GM19324 (cell line): ENCODE measurements at regions not wholly inside any gene's neighbourhood (a gene's known extent, or its start where the extent isn't known, plus 50 kb on each side); places are given as distances from the start of the nearest gene placed in this dataset.

Experiments used
- ATAC-seq: cut with Tn5 transposase; IDR thresholded peaks from one replicate; pipeline ENCODE4 v1.9.1; 2021; ENCODE audit warnings: mild to moderate bottlenecking, moderate library complexity; ENCODE audit not compliant: unreplicated experiment, low FRiP score

DNA sequence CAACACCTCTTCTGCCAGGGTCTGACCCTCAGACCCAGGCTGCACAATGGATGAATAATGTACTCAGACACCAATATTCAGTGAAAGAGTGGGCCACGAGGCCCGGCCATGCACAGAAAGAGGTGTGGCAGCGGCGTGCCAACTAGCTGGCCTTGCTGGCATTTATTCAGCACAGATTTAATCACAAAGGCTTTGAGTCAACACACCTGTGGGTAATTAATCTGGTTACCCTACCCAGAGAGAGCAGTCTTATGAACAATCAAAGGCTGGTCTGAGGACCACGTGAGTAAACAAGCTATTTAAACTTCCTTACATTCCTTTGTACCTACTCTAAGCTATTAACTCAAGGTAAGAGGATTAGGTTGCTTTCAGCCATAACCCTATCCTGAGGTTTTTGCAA is 324.8 kb downstream of the C12orf50 start:
- ATAC-seq = no peak

DNA sequence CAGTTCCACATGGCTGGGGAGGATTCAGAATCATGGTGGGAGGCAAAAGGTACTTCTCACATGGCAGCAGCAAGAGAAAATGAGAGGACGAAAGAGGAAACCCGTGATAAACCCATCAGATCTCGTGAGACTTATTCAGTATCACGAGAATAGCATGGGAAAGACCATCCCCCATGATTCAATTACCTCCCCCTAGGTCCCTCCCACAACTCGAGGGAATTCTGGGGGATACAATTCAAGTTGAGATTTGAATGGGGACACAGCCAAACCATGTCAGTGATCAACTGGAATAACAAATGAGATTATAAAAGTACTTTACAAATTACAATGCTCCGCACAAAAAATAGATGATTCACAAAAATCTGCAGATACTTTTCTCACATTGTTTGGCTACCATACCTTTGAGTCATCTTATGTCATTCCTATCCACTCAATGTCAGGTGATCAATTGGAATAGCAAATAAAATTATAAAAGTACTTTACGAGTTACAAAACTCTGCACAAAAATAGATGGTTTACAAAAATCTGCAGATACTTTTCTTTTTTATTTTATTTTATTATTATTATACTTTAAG is 338.9 kb downstream of the C12orf50 start:
- ATAC-seq = no peak

DNA sequence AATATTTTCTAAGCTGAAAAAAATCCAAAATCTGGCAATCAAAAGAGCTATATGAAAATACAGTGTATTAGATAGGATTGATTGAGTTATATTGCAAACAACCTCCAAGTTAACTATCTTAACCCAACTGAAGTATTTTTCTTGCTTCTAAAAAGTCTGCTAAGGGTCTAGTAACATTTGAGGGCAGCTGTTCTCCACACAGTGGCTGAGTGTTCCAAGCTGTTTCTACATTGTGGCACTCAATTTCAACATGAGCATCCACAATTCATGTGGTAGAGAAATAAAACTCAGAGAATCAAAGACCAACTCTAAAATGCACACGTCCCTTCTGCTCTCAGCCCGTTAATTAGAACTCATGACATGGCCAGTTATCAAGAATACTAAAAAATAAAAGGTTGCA is 340.0 kb downstream of the C12orf50 start:
- no peak for ATAC-seq

GRCh38 chr12:87687362-87687761 is 341.8 kb downstream of the C12orf50 start:
- no peak for ATAC-seq

- no peak for ATAC-seq
Observed at GRCh38 chr12:87685696-87686095, 343.5 kb downstream of the C12orf50 start.

- no peak for ATAC-seq
Observed at GRCh38 chr12:87679251-87679650, 349.9 kb downstream of the C12orf50 start.

GRCh38 chr12:87678453-87678852 is 350.7 kb downstream of the C12orf50 start:
- no peak for ATAC-seq

DNA sequence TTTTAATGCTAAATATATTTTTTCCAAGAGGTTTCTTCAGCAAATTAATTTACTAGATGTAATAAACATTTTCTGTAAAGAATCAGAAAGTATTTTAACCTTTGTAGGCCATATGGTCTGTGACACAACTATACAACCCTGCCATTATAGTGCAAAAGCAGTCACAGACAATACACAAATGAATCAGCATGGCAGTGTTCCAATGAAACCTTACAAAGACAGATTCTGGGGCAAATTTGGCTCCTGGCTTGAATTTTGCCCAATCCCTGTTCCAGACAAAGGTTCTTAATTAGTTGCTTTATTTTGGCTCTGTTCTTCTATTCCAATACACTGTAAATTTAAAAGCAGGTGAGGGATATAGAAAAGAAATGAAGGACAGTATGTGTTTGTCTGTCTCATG is 352.5 kb downstream of the C12orf50 start:
- no peak for ATAC-seq

GRCh38 chr12:87671757-87672156 is 357.4 kb downstream of the C12orf50 start:
- ATAC-seq = no peak

DNA sequence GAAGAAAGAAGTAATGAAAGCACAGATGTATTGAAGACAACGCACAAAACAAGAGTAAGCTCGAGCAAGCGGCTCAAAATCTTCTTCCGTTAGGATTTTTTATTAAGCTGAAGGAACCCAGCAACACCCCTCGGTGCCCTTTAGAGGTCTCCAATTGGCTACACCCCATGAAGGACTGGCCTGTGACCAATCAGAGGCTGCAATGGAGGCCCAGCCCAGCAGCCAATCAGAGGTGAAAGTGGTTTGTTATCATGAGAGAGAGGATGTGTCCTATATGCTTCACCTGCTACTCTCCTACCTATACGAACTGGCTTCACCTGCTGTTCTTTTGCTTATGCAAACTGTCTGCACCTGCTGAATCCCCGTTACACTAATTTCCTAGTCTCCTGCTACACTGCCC is 358.8 kb downstream of the C12orf50 start:
- ATAC-seq = no peak

DNA sequence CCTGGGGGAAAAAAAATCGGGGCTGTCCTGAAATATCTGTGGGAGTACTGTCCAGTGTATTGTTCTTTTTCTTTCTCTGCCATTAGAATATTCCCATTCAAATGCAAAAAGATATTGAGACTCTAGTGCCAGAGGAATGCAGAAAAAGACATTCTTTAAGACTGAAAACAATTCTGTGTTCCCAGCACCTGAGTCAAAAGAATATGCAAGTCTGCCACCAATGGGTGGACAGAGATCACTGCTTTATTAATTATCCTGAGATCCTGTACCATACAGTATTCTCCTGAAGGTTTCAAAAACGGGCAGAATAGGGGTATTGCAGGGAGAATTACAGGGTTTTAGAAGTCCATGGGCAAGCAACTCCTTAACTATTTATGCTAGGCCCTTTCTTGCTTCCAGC is 361.8 kb downstream of the C12orf50 start:
- no peak for ATAC-seq

GRCh38 chr12:87661786-87662377 is 367.3 kb downstream of the C12orf50 start:
- peak; percentile 73 for ATAC-seq

GRCh38 chr12:87660987-87661774 is 368.0 kb downstream of the C12orf50 start:
- no peak for ATAC-seq

- no peak for ATAC-seq
Observed at GRCh38 chr12:87660291-87660690, 368.9 kb downstream of the C12orf50 start.

- no peak for ATAC-seq
Observed at GRCh38 chr12:87656311-87656710, 372.9 kb downstream of the C12orf50 start.

GRCh38 chr12:87651670-87652425 is 377.4 kb downstream of the C12orf50 start:
- ATAC-seq = no peak

GRCh38 chr12:87642245-87642644 is 387.0 kb downstream of the C12orf50 start:
- ATAC-seq = no peak

GRCh38 chr12:87618199-87618598 is 411.0 kb downstream of the C12orf50 start:
- no peak for ATAC-seq

DNA sequence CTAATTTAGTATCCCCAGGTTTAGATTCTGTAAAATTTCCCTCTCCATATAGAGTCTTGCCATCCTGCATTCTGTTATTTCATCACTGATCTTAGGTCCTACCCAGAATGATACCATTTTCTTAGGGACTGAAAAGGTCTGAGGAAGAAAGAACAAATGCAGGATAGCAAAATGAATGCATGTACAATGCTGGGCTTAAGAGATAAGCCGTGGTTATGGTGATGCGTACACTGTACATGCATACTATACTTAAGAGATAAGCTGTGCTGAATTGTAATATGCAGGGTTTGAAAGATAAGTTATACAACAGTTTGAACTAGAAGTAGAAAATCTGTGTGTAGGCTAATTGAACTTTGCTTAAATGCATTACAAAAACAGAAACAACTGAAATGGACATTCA is 416.2 kb downstream of the C12orf50 start:
- ATAC-seq = no peak

DNA sequence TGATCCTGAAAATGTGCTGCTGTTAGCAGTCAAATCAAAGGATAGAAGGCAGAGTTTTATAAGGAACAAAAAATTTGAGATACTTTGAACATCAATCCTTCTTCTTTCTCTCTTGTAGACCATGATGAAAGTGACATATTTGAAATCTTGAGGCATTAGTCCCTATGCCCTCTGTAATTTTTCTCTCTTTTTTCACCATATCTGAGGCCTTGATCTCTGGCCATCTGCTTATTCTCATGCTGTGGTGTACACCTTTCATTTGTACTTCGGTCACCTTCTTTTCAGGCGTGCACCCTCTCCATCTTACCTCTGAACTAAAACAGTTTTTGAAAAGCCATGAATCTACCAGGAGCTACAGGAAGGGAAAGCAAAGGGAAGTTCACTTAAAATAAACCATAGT is 420.9 kb downstream of the C12orf50 start:
- ATAC-seq = no peak

DNA sequence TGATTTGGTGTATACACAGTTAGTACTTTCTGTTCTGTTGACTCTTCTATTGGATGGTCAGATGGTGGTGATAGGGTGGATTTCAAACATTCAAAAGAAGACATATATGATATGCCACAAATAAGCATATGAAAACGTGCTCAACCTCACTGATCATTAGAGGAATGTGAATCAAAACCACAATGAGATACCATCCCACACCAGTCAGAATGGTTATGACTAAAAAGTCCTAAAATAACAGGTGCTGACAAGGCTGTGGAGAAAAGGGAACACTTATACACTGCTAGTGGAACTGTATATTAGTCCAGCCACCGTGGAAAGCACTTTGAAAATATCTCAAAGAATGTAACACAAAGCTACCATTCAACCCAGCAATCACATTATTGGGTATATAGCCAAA is 425.5 kb downstream of the C12orf50 start:
- ATAC-seq = no peak
